OCI-LY3 (cell line): ENCODE measurements at regions not wholly inside any gene's neighbourhood (a gene's known extent, or its start where the extent isn't known, plus 50 kb on each side); places are given as distances from the start of the nearest gene placed in this dataset.

Source experiments
- CTCF ChIP-seq: fragments of 200-600, 300-600 bp; sonication (generic); IDR thresholded peaks from 2 replicates; pipeline ENCODE4 v1.5.1; 2014; ENCODE audit warnings: antibody characterized with exemption, low read length, low read depth
- EZH2phosphoT487 ChIP-seq: fragments of 200-600 bp; shearing (Covaris generic); IDR thresholded peaks from 2 replicates; pipeline ENCODE4 v1.6.1; 2018; ENCODE audit warnings: antibody characterized with exemption, mixed run types, low read depth

- TF ChIP-seq CTCF (no peak), EZH2phosphoT487 (no peak)
These were observed 787.6 kb downstream of the BRD1 start for GRCh38 chr22:49040111-49040510.
